ENCODE measurements at regions not wholly inside any gene's neighbourhood (a gene's known extent, or its start where the extent isn't known, plus 50 kb on each side); places are given as distances from the start of the nearest gene placed in this dataset.
"Not testable (repeated sequence)": the region's sequence is repeated elsewhere in the genome, so short reads cannot be mapped to it uniquely, and the experiment has no call there.

GRCh38 chr10:130511766-130512165, 375.6 kb downstream of the GLRX3 start:
- no peak for TF ChIP-seq CTCF (IDR thresholded peaks at IDR 0.05; ENCODE audit: low read depth, low read length)
- H3K27ac ChIP-seq: no peak overlapping the region
- H3K9me3 ChIP-seq (ENCODE audit: low read depth): no peaks in the 10 kb centered on the region
- DNase-seq (ENCODE audit: low read depth in 1 of 2, low spot score in 1 of 2): no peak
- no peaks in the 10 kb centered on the region for H3K4me1 ChIP-seq (ENCODE audit: low read depth)
- H3K36me3 ChIP-seq: no peaks in the 10 kb centered on the region
- H3K4me3 ChIP-seq: no peak overlapping the region
- no peaks in the 10 kb centered on the region for H3K27me3 ChIP-seq

GRCh38 chr10:130512936-130513335, 376.7 kb downstream of the GLRX3 start:
- TF ChIP-seq CTCF (IDR thresholded peaks at IDR 0.05; ENCODE audit: low read depth, low read length): no peak
- DNase-seq (ENCODE audit: low read depth in 1 of 2, low spot score in 1 of 2): no peak
- no peaks in the 10 kb centered on the region for H3K36me3 ChIP-seq
- no peaks in the 10 kb centered on the region for H3K9me3 ChIP-seq (ENCODE audit: low read depth)
- H3K27ac ChIP-seq: no peak overlapping the region
- H3K4me3 ChIP-seq: no peak overlapping the region
- H3K4me1 ChIP-seq (ENCODE audit: low read depth): no peaks in the 10 kb centered on the region
- no peaks in the 10 kb centered on the region for H3K27me3 ChIP-seq

DNA sequence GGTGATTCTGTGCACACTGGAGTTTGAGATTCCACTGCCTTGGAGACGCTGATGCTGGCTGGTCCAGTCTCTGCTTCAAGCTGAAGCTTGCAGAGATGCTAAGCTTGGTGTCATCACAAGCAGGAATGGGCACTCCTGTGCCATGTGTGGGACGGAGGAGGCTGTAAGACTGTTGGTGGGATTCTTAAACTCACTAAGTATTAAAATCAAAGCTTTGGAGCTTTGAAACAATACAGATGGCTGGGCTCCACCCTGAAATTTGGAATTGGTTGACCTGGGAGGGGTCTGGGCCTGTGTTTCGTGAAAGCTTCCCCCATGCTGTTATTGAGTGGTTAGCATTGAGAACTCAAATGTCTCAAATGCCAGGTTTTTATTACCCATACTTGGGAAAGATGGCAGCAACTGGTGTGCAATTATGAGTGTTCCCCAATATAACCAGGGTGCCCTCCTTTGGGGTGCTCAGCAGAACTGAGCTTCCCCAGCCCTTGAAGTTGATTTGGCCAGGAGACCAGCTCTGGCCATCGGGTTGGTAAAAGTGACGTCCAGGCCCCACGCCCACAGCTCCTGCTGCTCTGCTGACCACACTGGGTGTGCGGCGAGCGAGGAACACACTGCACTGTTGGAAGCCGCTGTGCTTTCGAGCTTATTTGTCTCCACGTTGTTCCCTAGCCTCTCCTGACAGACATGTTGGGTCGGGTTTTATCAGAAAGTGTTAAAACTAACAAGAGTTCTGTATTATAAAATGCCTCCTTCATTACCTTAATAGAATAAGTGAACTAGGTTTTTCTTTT, 377.7 kb downstream of the GLRX3 start:
- Histone ChIP-seq H3K4me3 (no peak overlapping the region), H3K27me3 (no peaks in the 10 kb centered on the region), H3K4me1 (ENCODE audit: low read depth) (no peaks in the 10 kb centered on the region), H3K27ac (no peak overlapping the region), H3K9me3 (ENCODE audit: low read depth) (no peaks in the 10 kb centered on the region), H3K36me3 (no peaks in the 10 kb centered on the region)
- no peak for TF ChIP-seq CTCF (IDR thresholded peaks at IDR 0.05; ENCODE audit: low read depth, low read length)
- DNase-seq (ENCODE audit: low read depth in 1 of 2, low spot score in 1 of 2): no peak

DNA sequence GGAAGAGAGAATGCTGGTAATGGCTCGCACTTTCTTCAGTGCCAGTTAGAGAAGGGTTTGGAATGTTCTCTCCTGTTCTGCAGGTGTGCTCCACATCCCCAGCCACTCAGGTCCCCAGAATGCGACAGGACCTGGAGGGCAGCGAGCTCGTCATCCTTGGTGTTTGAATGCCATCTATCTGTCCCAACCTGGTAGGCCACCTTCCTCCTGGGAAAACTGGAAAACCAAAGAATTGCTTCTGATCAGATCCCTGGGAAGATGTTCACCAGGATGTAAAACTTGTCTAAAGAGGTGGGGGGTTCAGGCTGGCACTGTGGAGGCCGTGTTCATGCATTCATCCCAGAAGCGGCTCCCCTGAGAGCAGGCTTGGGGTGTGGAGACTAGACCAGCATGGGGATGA, 379.5 kb downstream of the GLRX3 start:
- H3K36me3 ChIP-seq: no peaks in the 10 kb centered on the region
- H3K4me1 ChIP-seq (ENCODE audit: low read depth): no peaks in the 10 kb centered on the region
- no peak for TF ChIP-seq CTCF (IDR thresholded peaks at IDR 0.05; ENCODE audit: low read depth, low read length)
- DNase-seq (ENCODE audit: low read depth in 1 of 2, low spot score in 1 of 2): no peak
- no peak overlapping the region for H3K4me3 ChIP-seq
- no peaks in the 10 kb centered on the region for H3K27me3 ChIP-seq
- no peak overlapping the region for H3K27ac ChIP-seq
- no peaks in the 10 kb centered on the region for H3K9me3 ChIP-seq (ENCODE audit: low read depth)

- no peaks in the 10 kb centered on the region for H3K4me1 ChIP-seq (ENCODE audit: low read depth)
- no peak overlapping the region for H3K4me3 ChIP-seq
- no peaks in the 10 kb centered on the region for H3K27me3 ChIP-seq
- H3K27ac ChIP-seq: no peak overlapping the region
- H3K9me3 ChIP-seq (ENCODE audit: low read depth): no peaks in the 10 kb centered on the region
- no peaks in the 10 kb centered on the region for H3K36me3 ChIP-seq
- no peak for DNase-seq (ENCODE audit: low read depth in 1 of 2, low spot score in 1 of 2)
- TF ChIP-seq CTCF (IDR thresholded peaks at IDR 0.05; ENCODE audit: low read depth, low read length): no peak
Observed at GRCh38 chr10:130516141-130516735, 380.0 kb downstream of the GLRX3 start.

DNA sequence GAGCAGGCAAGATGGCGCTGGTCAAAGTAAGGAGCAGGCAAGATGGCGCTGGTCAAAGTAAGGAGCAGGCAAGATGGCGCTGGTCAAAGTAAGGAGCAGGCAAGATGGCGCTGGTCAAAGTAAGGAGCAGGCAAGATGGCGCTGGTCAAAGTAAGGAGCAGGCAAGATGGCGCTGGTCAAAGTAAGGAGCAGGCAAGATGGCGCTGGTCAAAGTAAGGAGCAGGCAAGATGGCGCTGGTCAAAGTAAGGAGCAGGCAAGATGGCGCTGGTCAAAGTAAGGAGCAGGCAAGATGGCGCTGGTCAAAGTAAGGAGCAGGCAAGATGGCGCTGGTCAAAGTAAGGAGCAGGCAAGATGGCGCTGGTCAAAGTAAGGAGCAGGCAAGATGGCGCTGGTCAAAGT, 382.7 kb downstream of the GLRX3 start:
- not testable (repeated sequence) for H3K36me3 ChIP-seq; DNase-seq (ENCODE audit: low read depth in 1 of 2, low spot score in 1 of 2); H3K27ac ChIP-seq; H3K9me3 ChIP-seq (ENCODE audit: low read depth); H3K4me1 ChIP-seq (ENCODE audit: low read depth); H3K4me3 ChIP-seq; H3K27me3 ChIP-seq
